Lung (tissue), 11 donors: ENCODE measurements at regions not wholly inside any gene's neighbourhood (a gene's known extent, or its start where the extent isn't known, plus 50 kb on each side); places are given as distances from the start of the nearest gene placed in this dataset.
A peak's percentile ranks its signal among the peaks of the same experiment; 100 is the strongest.

Experiments used
- ATAC-seq: fragments of 200-7000 bp; cut with Tn5 transposase; one replicate; pipeline ENCODE4 v1.9.1; 2020; ENCODE audit warnings: moderate number of reproducible peaks; ENCODE audit not compliant: insufficient read depth, low FRiP score
- DNase-seq, 3 donors: peaks; one replicate each; pipeline ENCODE4 v3.0.0-alpha.2; 2013 to 2017
- H3K27ac ChIP-seq, 2 donors: one replicate each; pipeline ENCODE4 v1.5.1; 2013; ENCODE audit warnings: mild to moderate bottlenecking in 2 of 2, moderate library complexity in 2 of 2, control low read depth in 1 of 2, inconsistent platforms in 1 of 2, low read depth in 1 of 2, low read length in 1 of 2
- H3K27me3 ChIP-seq, 3 donors: one replicate each; pipeline ENCODE4 v1.5.1; 2013; ENCODE audit warnings: low read length in 2 of 3; ENCODE audit not compliant: control insufficient read depth in 3 of 3, insufficient read depth in 3 of 3
- H3K36me3 ChIP-seq, 4 donors: one replicate each; pipeline ENCODE4 v1.5.1; 2013; ENCODE audit warnings: low read length in 4 of 4, mild to moderate bottlenecking in 1 of 4, moderate library complexity in 1 of 4; ENCODE audit not compliant: control insufficient read depth in 4 of 4, insufficient read depth in 4 of 4
- H3K4me1 ChIP-seq, 5 donors: one replicate each; pipeline ENCODE4 v1.5.1; 2013; ENCODE audit warnings: low read length in 5 of 5, mild to moderate bottlenecking in 2 of 5, moderate library complexity in 1 of 5; ENCODE audit not compliant: control insufficient read depth in 5 of 5, insufficient read depth in 5 of 5
- H3K4me3 ChIP-seq: one replicate; pipeline ENCODE4 v1.5.1; 2013; ENCODE audit warnings: mild to moderate bottlenecking, control low read depth, moderate library complexity
- H3K9ac ChIP-seq, 2 donors: one replicate each; pipeline ENCODE4 v1.5.1; 2013; ENCODE audit warnings: low read length in 2 of 2, control low read depth in 1 of 2; ENCODE audit not compliant: insufficient read depth in 1 of 2
- H3K9me3 ChIP-seq, 4 donors: one replicate each; pipeline ENCODE4 v1.5.1; 2013; ENCODE audit warnings: low read length in 3 of 4, mild to moderate bottlenecking in 1 of 4, moderate library complexity in 1 of 4; ENCODE audit not compliant: control insufficient read depth in 4 of 4, insufficient read depth in 3 of 4
- CTCF ChIP-seq: IDR thresholded peaks from 2 replicates; pipeline ENCODE4 v1.5.1; 2012; ENCODE audit warnings: mild to moderate bottlenecking; ENCODE audit errors: control extremely low read depth, extremely low read depth
- WGBS, 2 donors: extraction: QIAGEN DNeasy Blood & Tissue Kit; methylation state at CpG; one replicate each; pipeline ENCODE4 v1.1.7; 2013; 5-methylcytosine and 5-hydroxymethylcytosine counted together
- donor health status: control.
- donor health status: control.
- donor health status: Bipolar disorder and iron deficiency.
- donor health status: healthy.
- donor health status: DM: yes; HTN: yes; CAD: no.

DNA sequence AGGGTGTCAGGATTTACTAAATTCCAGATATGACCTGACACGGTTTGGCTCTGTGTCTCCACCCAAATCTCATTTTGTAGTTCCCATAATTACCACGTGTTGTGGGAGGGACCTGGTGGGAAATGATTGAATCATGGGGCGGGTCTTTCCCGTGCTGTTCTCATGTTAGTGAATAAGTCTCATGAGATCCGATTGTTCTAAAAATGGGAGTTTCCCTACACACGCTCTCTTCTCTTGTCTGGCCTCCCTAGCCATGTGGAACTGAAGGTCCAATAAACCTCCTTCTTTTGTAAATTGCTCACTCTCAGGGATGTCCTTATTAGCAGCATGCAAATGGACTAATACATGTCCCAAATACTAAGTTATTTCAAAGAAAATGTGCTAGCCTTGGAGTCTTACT, 121.1 kb downstream of the CENPW start:
- no peaks in the 10 kb centered on the region for H3K27me3 ChIP-seq
- WGBS, 2 donors, result 75 to 80% methylated on average over 6 of the region's 6 CpGs
- TF ChIP-seq CTCF, result no peak
- no peak for DNase-seq
- no peak overlapping the region for H3K4me3 ChIP-seq
- H3K27ac ChIP-seq, result no peak overlapping the region
- no peaks in the 10 kb centered on the region for H3K36me3 ChIP-seq
- H3K9me3 ChIP-seq, result no peaks in the 10 kb centered on the region
- H3K9ac ChIP-seq, result no peak overlapping the region
- H3K4me1 ChIP-seq, result no peaks in the 10 kb centered on the region
- no peak for ATAC-seq

DNA sequence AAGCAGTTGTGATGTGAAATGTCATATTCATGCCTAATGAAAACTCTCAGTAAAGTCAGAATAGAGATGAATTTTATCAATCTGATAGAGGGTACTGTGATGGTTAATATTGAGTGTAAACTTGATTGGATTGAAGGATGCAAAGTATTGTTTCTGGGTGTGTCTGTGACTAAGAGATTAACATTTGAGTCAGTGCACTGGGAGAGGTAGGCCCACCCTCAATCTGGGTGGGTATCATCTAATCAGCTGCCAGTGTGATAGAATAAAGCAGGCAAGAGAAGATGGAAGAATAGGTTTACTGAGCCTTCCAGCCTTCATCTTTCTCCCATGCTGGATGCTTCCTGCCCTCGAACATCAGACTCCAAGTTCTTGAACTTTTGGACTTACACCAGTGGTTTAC, 124.3 kb downstream of the CENPW start:
- no peak overlapping the region for H3K27ac ChIP-seq
- DNase-seq, result no peak
- H3K4me3 ChIP-seq, result no peak overlapping the region
- ATAC-seq, result no peak
- H3K9ac ChIP-seq, result no peak overlapping the region
- 79 to 80% methylated on average over 1 of the region's 1 CpG for WGBS, 2 donors
- peaks cover 0 to 5% (median 0%) of the 10 kb centered on the region in 4 donors for H3K9me3 ChIP-seq
- H3K36me3 ChIP-seq, result no peaks in the 10 kb centered on the region
- no peaks in the 10 kb centered on the region for H3K4me1 ChIP-seq
- H3K27me3 ChIP-seq, result no peaks in the 10 kb centered on the region
- TF ChIP-seq CTCF, result no peak

DNA sequence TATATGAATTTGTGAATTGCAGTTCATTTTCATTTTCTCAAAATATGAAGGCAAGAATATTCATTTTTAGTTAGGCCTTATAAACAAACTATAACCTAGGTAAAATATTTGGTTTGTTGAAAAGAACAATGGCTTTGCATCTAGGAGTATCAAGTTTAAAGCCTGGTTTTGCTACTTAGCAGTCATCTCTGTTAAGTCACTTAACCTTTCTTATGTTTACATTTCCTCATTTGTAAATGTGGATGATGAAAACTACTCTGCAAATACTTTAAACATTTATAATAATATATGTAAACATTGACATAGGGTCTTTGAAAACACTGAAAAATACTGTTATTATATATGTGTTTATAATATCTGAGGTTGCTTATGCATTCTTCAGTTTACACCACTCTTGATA, 135.5 kb downstream of the CENPW start:
- ATAC-seq (no peak), DNase-seq (peak in 1 of 3 donors; percentile 3)
- no peak overlapping the region for H3K27ac ChIP-seq
- H3K36me3 ChIP-seq, result no peaks in the 10 kb centered on the region
- no peak overlapping the region for H3K9ac ChIP-seq
- no peak overlapping the region for H3K4me3 ChIP-seq
- H3K9me3 ChIP-seq, result peaks cover 0 to 1% (median 0%) of the 10 kb centered on the region in 4 donors
- H3K4me1 ChIP-seq, result peaks cover 0 to 6% (median 0%) of the 10 kb centered on the region in 5 donors
- TF ChIP-seq CTCF, result no peak
- H3K27me3 ChIP-seq, result no peaks in the 10 kb centered on the region

- no peak overlapping the region for H3K4me3 ChIP-seq
- peak in 1 of 3 donors; percentile 0 for DNase-seq
- no peaks in the 10 kb centered on the region for H3K36me3 ChIP-seq
- peaks cover 0 to 6% (median 0%) of the 10 kb centered on the region in 5 donors for H3K4me1 ChIP-seq
- no peak for TF ChIP-seq CTCF
- 88 to 94% methylated on average over 1 of the region's 1 CpG for WGBS, 2 donors
- no peak overlapping the region for H3K9ac ChIP-seq
- no peak overlapping the region for H3K27ac ChIP-seq
- no peaks in the 10 kb centered on the region for H3K9me3 ChIP-seq
- H3K27me3 ChIP-seq, result no peaks in the 10 kb centered on the region
- no peak for ATAC-seq
These were observed 137.8 kb downstream of the CENPW start for GRCh38 chr6:126477678-126478077.
